Right cardiac atrium (tissue), 5 donors: ENCODE measurements at regions not wholly inside any gene's neighbourhood (a gene's known extent, or its start where the extent isn't known, plus 50 kb on each side); places are given as distances from the start of the nearest gene placed in this dataset.

Source experiments
- ATAC-seq, 2 donors: fragments of 200-7000 bp; cut with Tn5 transposase; one replicate each; pipeline versions ENCODE4 v1.8.0 to v1.9.1; 2020; ENCODE audit warnings: moderate library complexity in 2 of 2, mild to moderate bottlenecking in 1 of 2
- DNase-seq, 3 donors: peaks; one replicate each; pipeline ENCODE4 v3.0.0-alpha.2; 2020
- H3K27ac ChIP-seq: one replicate; pipeline ENCODE4 v1.5.1; 2013; ENCODE audit warnings: mild to moderate bottlenecking, low read length, control low read depth, moderate library complexity
- H3K27me3 ChIP-seq: one replicate; pipeline ENCODE4 v1.6.1; 2013; ENCODE audit not compliant: control insufficient read depth, insufficient read depth
- H3K4me1 ChIP-seq: one replicate; pipeline ENCODE4 v1.6.1; 2013; ENCODE audit warnings: low read length; ENCODE audit not compliant: control insufficient read depth, insufficient read depth
- H3K4me3 ChIP-seq: one replicate; pipeline ENCODE4 v1.5.1; 2013; ENCODE audit warnings: low read length, control low read depth
- H3K9me3 ChIP-seq: one replicate; pipeline ENCODE4 v1.6.1; 2013; ENCODE audit warnings: low read length; ENCODE audit not compliant: control insufficient read depth
- WGBS: extraction: QIAGEN DNeasy Blood & Tissue Kit; methylation state at CpG from one replicate; pipeline ENCODE4 v1.1.7; 2013; 5-methylcytosine and 5-hydroxymethylcytosine counted together
- intact Hi-C, 4 donors: fragments of 100-400 bp; cut with DNase I; formaldehyde crosslinking; loops; one replicate each; pipeline versions ENCODE4 v1.11.0 to v1.14.0; 2022 to 2023
- donor health status: healthy with polysubstance abuse.
- donor health status: DM: no; HTN: yes; CAD: no.
- donor health status: DM: no; HTN: no; CAD: no.
- donor health status: DM: no; HTN: yes; CAD: no; lungs with severe emphysema.
- donor health status: DM: yes; HTN: yes; CAD: no.

GRCh38 chr15:54987881-54988280, 208.9 kb downstream of the RSL24D1 start:
- no peaks in the 10 kb centered on the region for H3K4me1 ChIP-seq
- no peaks in the 10 kb centered on the region for H3K9me3 ChIP-seq
- H3K4me3 ChIP-seq = no peak overlapping the region
- intact Hi-C loops = no loop called here
- WGBS = 79% methylated on average over 3 of the region's 3 CpGs
- ATAC-seq (no peak), DNase-seq (no peak)
- no peaks in the 10 kb centered on the region for H3K27me3 ChIP-seq
- no peak overlapping the region for H3K27ac ChIP-seq

GRCh38 chr15:54979964-54980363, 216.8 kb downstream of the RSL24D1 start:
- H3K9me3 ChIP-seq = no peaks in the 10 kb centered on the region
- H3K4me3 ChIP-seq = no peak overlapping the region
- no peak for ATAC-seq
- DNase-seq = no peak
- H3K27me3 ChIP-seq = no peaks in the 10 kb centered on the region
- intact Hi-C loops = no loop called here
- H3K4me1 ChIP-seq = no peaks in the 10 kb centered on the region
- 50% methylated on average over 4 of the region's 4 CpGs for WGBS
- H3K27ac ChIP-seq = no peak overlapping the region

- ATAC-seq (no peak), DNase-seq (no peak)
- Histone ChIP-seq H3K9me3 (no peaks in the 10 kb centered on the region), H3K4me3 (no peak overlapping the region), H3K4me1 (no peaks in the 10 kb centered on the region), H3K27ac (no peak overlapping the region), H3K27me3 (no peaks in the 10 kb centered on the region)
- intact Hi-C loops = no loop called here
Measured at GRCh38 chr15:54962637-54963036, 234.1 kb downstream of the RSL24D1 start.

GRCh38 chr15:54960266-54960665, 236.5 kb downstream of the RSL24D1 start:
- Histone ChIP-seq H3K9me3 (no peaks in the 10 kb centered on the region), H3K4me1 (no peaks in the 10 kb centered on the region), H3K27ac (no peak overlapping the region), H3K4me3 (no peak overlapping the region), H3K27me3 (no peaks in the 10 kb centered on the region)
- ATAC-seq (no peak), DNase-seq (no peak)
- WGBS = 47% methylated on average over 2 of the region's 2 CpGs
- intact Hi-C loops = no loop called here

- WGBS = 52% methylated on average over 3 of the region's 3 CpGs
- ATAC-seq (peak in 1 of 2 donors; percentile 72), DNase-seq (no peak)
- Histone ChIP-seq H3K4me3 (no peak overlapping the region), H3K27ac (no peak overlapping the region), H3K27me3 (no peaks in the 10 kb centered on the region), H3K4me1 (no peaks in the 10 kb centered on the region), H3K9me3 (no peaks in the 10 kb centered on the region)
- intact Hi-C loops = no loop called here
Measured at GRCh38 chr15:54941417-54941816, 255.3 kb downstream of the RSL24D1 start.

- Histone ChIP-seq H3K4me1 (no peaks in the 10 kb centered on the region), H3K27ac (no peak overlapping the region), H3K4me3 (no peak overlapping the region), H3K27me3 (no peaks in the 10 kb centered on the region), H3K9me3 (no peaks in the 10 kb centered on the region)
- 54% methylated on average over 1 of the region's 1 CpG for WGBS
- ATAC-seq (peak; percentile 79 to 90), DNase-seq (no peak)
- intact Hi-C loops = no loop called here
Measured at GRCh38 chr15:54917312-54917711, 279.4 kb downstream of the RSL24D1 start.

- H3K4me3 ChIP-seq = no peak overlapping the region
- no peaks in the 10 kb centered on the region for H3K4me1 ChIP-seq
- H3K9me3 ChIP-seq = no peaks in the 10 kb centered on the region
- no peaks in the 10 kb centered on the region for H3K27me3 ChIP-seq
- intact Hi-C loops = no loop called here
- DNase-seq (no peak), ATAC-seq (no peak)
- no peak overlapping the region for H3K27ac ChIP-seq
Measured at GRCh38 chr15:54915380-54915779, 281.4 kb downstream of the RSL24D1 start.

GRCh38 chr15:54884312-54884711, 312.4 kb downstream of the RSL24D1 start:
- WGBS = 2% methylated on average over 1 of the region's 1 CpG
- intact Hi-C loops = no loop called here
- H3K27me3 ChIP-seq = no peaks in the 10 kb centered on the region
- no peak for DNase-seq
- no peak overlapping the region for H3K27ac ChIP-seq
- H3K4me3 ChIP-seq = no peak overlapping the region
- H3K9me3 ChIP-seq = no peaks in the 10 kb centered on the region
- no peak for ATAC-seq
- no peaks in the 10 kb centered on the region for H3K4me1 ChIP-seq

- ATAC-seq = no peak
- intact Hi-C loops = no loop called here
Measured at GRCh38 chr15:54859982-54860381, 336.8 kb downstream of the RSL24D1 start.

GRCh38 chr15:54854667-54855066, 342.1 kb downstream of the RSL24D1 start:
- ATAC-seq (no peak), DNase-seq (no peak)
- 90% methylated on average over 1 of the region's 1 CpG for WGBS
- no peak overlapping the region for H3K4me3 ChIP-seq
- H3K27ac ChIP-seq = no peak overlapping the region
- no peaks in the 10 kb centered on the region for H3K27me3 ChIP-seq
- H3K9me3 ChIP-seq = no peaks in the 10 kb centered on the region
- intact Hi-C loops = no loop called here
- no peaks in the 10 kb centered on the region for H3K4me1 ChIP-seq

More at GRCh38 chr15:54859982-54860381, 336.8 kb downstream of the RSL24D1 start:
- DNase-seq = no peak
- Histone ChIP-seq H3K4me3 (no peak overlapping the region), H3K9me3 (no peaks in the 10 kb centered on the region), H3K4me1 (no peaks in the 10 kb centered on the region), H3K27ac (no peak overlapping the region), H3K27me3 (no peaks in the 10 kb centered on the region)

GRCh38 chr15:54850101-54850500, 346.6 kb downstream of the RSL24D1 start:
- H3K9me3 ChIP-seq = no peaks in the 10 kb centered on the region
- no peaks in the 10 kb centered on the region for H3K4me1 ChIP-seq
- intact Hi-C loops = no loop called here
- DNase-seq (no peak), ATAC-seq (peak; percentile 36 to 91)
- no peak overlapping the region for H3K4me3 ChIP-seq
- 60% methylated on average over 4 of the region's 4 CpGs for WGBS
- H3K27me3 ChIP-seq = no peaks in the 10 kb centered on the region
- H3K27ac ChIP-seq = no peak overlapping the region

GRCh38 chr15:54843006-54843405, 353.7 kb downstream of the RSL24D1 start:
- H3K4me1 ChIP-seq = no peaks in the 10 kb centered on the region
- intact Hi-C loops = no loop called here
- H3K27ac ChIP-seq = no peak overlapping the region
- no peaks in the 10 kb centered on the region for H3K9me3 ChIP-seq
- DNase-seq (no peak), ATAC-seq (no peak)
- H3K4me3 ChIP-seq = no peak overlapping the region
- H3K27me3 ChIP-seq = no peaks in the 10 kb centered on the region
